WTC11 (cell line): ENCODE measurements at regions not wholly inside any gene's neighbourhood (a gene's known extent, or its start where the extent isn't known, plus 50 kb on each side); places are given as distances from the start of the nearest gene placed in this dataset.

ENCODE experiments used
- CTCF ChIP-seq: fragments of 200-600 bp; IDR thresholded peaks from 2 replicates; pipeline ENCODE4 v1.8.0; 2022; ENCODE audit warnings: antibody characterized with exemption
- MYBL2 ChIP-seq: sonication (generic); formaldehyde crosslinking; IDR thresholded peaks from 2 replicates; pipeline ENCODE4 v1.8.1; 2023; ENCODE audit warnings: mild to moderate bottlenecking, moderate library complexity, missing genetic modification reagents
- TF ChIP-seq, protein P1 (sequence below): sonication (generic); formaldehyde crosslinking; IDR thresholded peaks from 2 replicates; pipeline ENCODE4 v1.8.0; 2022; ENCODE audit warnings: mild to moderate bottlenecking, missing genetic modification reagents

DNA sequence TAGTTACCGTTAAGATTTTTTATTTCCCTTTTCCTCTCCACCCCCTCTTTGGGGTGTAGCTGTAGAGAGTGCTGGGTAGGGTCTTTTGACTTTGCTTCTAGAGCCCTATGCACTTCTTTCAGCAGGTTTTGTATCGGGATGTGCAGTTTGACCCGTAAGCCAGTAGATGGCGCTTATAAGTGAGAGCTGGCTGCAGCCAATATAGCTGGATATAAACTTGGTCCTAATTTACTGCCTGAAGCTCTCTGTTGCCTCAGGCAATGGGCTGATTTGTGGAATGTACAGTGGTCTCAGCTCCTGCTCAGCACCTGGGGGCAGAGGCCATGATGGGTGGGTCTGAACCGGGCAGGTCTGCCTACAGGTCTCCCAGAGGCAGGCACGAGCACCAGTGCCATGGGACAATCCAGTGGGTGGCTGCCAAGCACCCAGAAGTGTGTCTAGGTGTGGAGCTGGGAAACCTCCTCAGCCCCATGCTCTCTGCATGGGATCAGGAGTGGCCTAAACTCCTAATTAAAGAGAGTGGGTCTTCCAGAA lies 146.5 kb downstream of the SPANXN1 start:
- TF ChIP-seq CTCF (no peak), MYBL2 (no peak)
- TF ChIP-seq, protein P1, sequence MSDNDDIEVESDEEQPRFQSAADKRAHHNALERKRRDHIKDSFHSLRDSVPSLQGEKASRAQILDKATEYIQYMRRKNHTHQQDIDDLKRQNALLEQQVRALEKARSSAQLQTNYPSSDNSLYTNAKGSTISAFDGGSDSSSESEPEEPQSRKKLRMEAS, result no peak
